H9 (cell line): ENCODE measurements at regions not wholly inside any gene's neighbourhood (a gene's known extent, or its start where the extent isn't known, plus 50 kb on each side); places are given as distances from the start of the nearest gene placed in this dataset.

Experiments used
- DNase-seq: peaks from one replicate; pipeline ENCODE4 v3.0.0-alpha.2; 2017
- H2AFZ ChIP-seq: one replicate; pipeline ENCODE4 v1.6.1; 2013; ENCODE audit warnings: mild to moderate bottlenecking, low read length, control low read depth, moderate library complexity
- H2AK5ac ChIP-seq: 2 replicates; pipeline ENCODE4 v1.6.1; 2013; ENCODE audit warnings: low read length, control low read depth, mixed read lengths; ENCODE audit not compliant: insufficient read length
- H2BK120ac ChIP-seq: one replicate; pipeline ENCODE4 v1.6.1; 2013; ENCODE audit warnings: low read depth, mild to moderate bottlenecking, low read length, control low read depth, inconsistent platforms; ENCODE audit not compliant: poor library complexity, severe bottlenecking
- H2BK12ac ChIP-seq: 2 replicates; pipeline ENCODE4 v1.6.1; 2013; ENCODE audit warnings: low read length, control low read depth, mixed read lengths, low read depth; ENCODE audit not compliant: insufficient read length
- H2BK15ac ChIP-seq: 2 replicates; pipeline ENCODE4 v1.6.1; 2013; ENCODE audit warnings: low read depth, low read length, control low read depth
- H2BK20ac ChIP-seq: one replicate; pipeline ENCODE4 v1.6.1; 2013; ENCODE audit warnings: low read depth, mild to moderate bottlenecking, low read length, control low read depth, inconsistent platforms; ENCODE audit not compliant: poor library complexity, severe bottlenecking
- H2BK5ac ChIP-seq: 2 replicates; pipeline ENCODE4 v1.6.1; 2013; ENCODE audit warnings: low read length, control low read depth, mixed read lengths; ENCODE audit not compliant: insufficient read length
- H3K14ac ChIP-seq: 2 replicates; pipeline ENCODE4 v1.6.1; 2013; ENCODE audit warnings: low read length, control low read depth; ENCODE audit not compliant: insufficient read depth
- H3K18ac ChIP-seq: 2 replicates; pipeline ENCODE4 v1.6.1; 2013; ENCODE audit warnings: low read depth, mild to moderate bottlenecking, mixed read lengths, low read length, control low read depth; ENCODE audit not compliant: insufficient read length
- H3K23ac ChIP-seq: 2 replicates; pipeline ENCODE4 v1.6.1; 2013; ENCODE audit warnings: low read length, control low read depth, mixed read lengths, low read depth; ENCODE audit not compliant: insufficient read length
- H3K23me2 ChIP-seq: 2 replicates; pipeline ENCODE4 v1.6.1; 2013; ENCODE audit warnings: low read depth, mild to moderate bottlenecking, mixed read lengths, low read length, control low read depth; ENCODE audit not compliant: insufficient read length, poor library complexity, severe bottlenecking
- H3K27ac ChIP-seq: 2 replicates; pipeline ENCODE4 v1.5.1; 2013; ENCODE audit warnings: low read length, control low read depth, mixed read lengths, low read depth; ENCODE audit not compliant: insufficient read length
- H3K27me3 ChIP-seq: 2 replicates; pipeline ENCODE4 v1.6.1; 2013; ENCODE audit warnings: low read length, control low read depth, inconsistent platforms; ENCODE audit not compliant: insufficient read depth
- H3K4ac ChIP-seq: 2 replicates; pipeline ENCODE4 v1.6.1; 2013; ENCODE audit warnings: low read depth, mild to moderate bottlenecking, control low read depth, inconsistent platforms, low read length, moderate library complexity
- H3K4me1 ChIP-seq: 2 replicates; pipeline ENCODE4 v1.6.1; 2013; ENCODE audit warnings: low read length, control low read depth, inconsistent platforms; ENCODE audit not compliant: insufficient read depth
- H3K4me2 ChIP-seq: 2 replicates; pipeline ENCODE4 v1.6.1; 2013; ENCODE audit warnings: low read length, control low read depth, mixed read lengths; ENCODE audit not compliant: insufficient read length, insufficient read depth
- H3K56ac ChIP-seq: 2 replicates; pipeline ENCODE4 v1.6.1; 2013; ENCODE audit warnings: low read depth, mild to moderate bottlenecking, mixed read lengths, low read length, control low read depth; ENCODE audit not compliant: insufficient read length
- H3K79me1 ChIP-seq: 2 replicates; pipeline ENCODE4 v1.6.1; 2013; ENCODE audit warnings: low read depth, mild to moderate bottlenecking, moderate library complexity, low read length, control low read depth, inconsistent platforms; ENCODE audit not compliant: insufficient read depth, poor library complexity, severe bottlenecking
- H3K79me2 ChIP-seq: 2 replicates; pipeline ENCODE4 v1.6.1; 2013; ENCODE audit warnings: low read length, control low read depth, inconsistent platforms; ENCODE audit not compliant: insufficient read depth
- H3K9ac ChIP-seq: 2 replicates; pipeline ENCODE4 v1.6.1; 2013; ENCODE audit warnings: low read length, control low read depth, mixed read lengths; ENCODE audit not compliant: insufficient read length; ENCODE audit errors: extremely low read depth
- H3K9me3 ChIP-seq: one replicate; pipeline ENCODE4 v1.6.1; 2013; ENCODE audit warnings: low read depth, low read length, inconsistent platforms; ENCODE audit not compliant: control insufficient read depth
- H3T11ph ChIP-seq: one replicate; pipeline ENCODE4 v1.6.1; 2013; ENCODE audit warnings: mild to moderate bottlenecking, low read length, control low read depth, inconsistent platforms
- H4K20me1 ChIP-seq: one replicate; pipeline ENCODE4 v1.6.1; 2013; ENCODE audit not compliant: control insufficient read depth, insufficient read length, insufficient read depth
- H4K5ac ChIP-seq: 2 replicates; pipeline ENCODE4 v1.6.1; 2013; ENCODE audit warnings: low read depth, mild to moderate bottlenecking, mixed read lengths, low read length, control low read depth; ENCODE audit not compliant: insufficient read length
- H4K8ac ChIP-seq: replicated peaks from 2 replicates; pipeline ENCODE4 v1.6.1; 2013; ENCODE audit warnings: low read length, control low read depth, mixed read lengths, low read depth; ENCODE audit not compliant: insufficient read length
- H4K91ac ChIP-seq: 2 replicates; pipeline ENCODE4 v1.6.1; 2013; ENCODE audit warnings: low read depth, mild to moderate bottlenecking, moderate library complexity, mixed read lengths, low read length, control low read depth; ENCODE audit not compliant: insufficient read length
- H3K27ac Mint-ChIP-seq, 3 experiments: 2 replicates in 2 of 3; 3 replicates in 1 of 3; pipeline ENCODE4 v1.8.0; 2020 to 2021; ENCODE audit warnings: mixed read lengths in 3 of 3, mild to moderate bottlenecking in 1 of 3, moderate library complexity in 1 of 3
- H3K27me3 Mint-ChIP-seq: 2 replicates; pipeline ENCODE4 v1.8.0; 2021; ENCODE audit warnings: low read depth, mild to moderate bottlenecking, moderate library complexity, mixed read lengths
- H3K36me3 Mint-ChIP-seq, 3 experiments: 2 replicates in 2 of 3; 3 replicates in 1 of 3; pipeline ENCODE4 v1.8.0; 2020 to 2021; ENCODE audit warnings: low read depth in 3 of 3, mixed read lengths in 3 of 3; ENCODE audit not compliant: insufficient read depth in 1 of 3
- H3K4me1 Mint-ChIP-seq, 2 experiments: 2 replicates each; pipeline ENCODE4 v1.8.0; 2020; ENCODE audit warnings: mixed read lengths in 2 of 2
- H3K4me3 Mint-ChIP-seq, 2 experiments: 2 replicates in 1 of 2; 3 replicates in 1 of 2; pipeline ENCODE4 v1.8.0; 2020 to 2021; ENCODE audit warnings: mild to moderate bottlenecking in 2 of 2, mixed read lengths in 2 of 2, moderate library complexity in 1 of 2
- H3K9me3 Mint-ChIP-seq, 2 experiments: 2 replicates in 1 of 2; 3 replicates in 1 of 2; pipeline ENCODE4 v1.8.0; 2020; ENCODE audit warnings: mild to moderate bottlenecking in 2 of 2, mixed read lengths in 2 of 2, moderate library complexity in 1 of 2
- WGBS: extraction: QIAGEN DNeasy Blood & Tissue Kit; methylation state at CpG from one replicate; pipeline ENCODE4 v1.1.7; 2013; ENCODE audit warnings: missing lambda C conversion rate, low lambda C conversion rate, mixed read lengths; ENCODE audit not compliant: insufficient read length; ENCODE audit errors: extremely low coverage; 5-methylcytosine and 5-hydroxymethylcytosine counted together
- TF ChIP-seq, protein P1 (sequence below): fragments of 200-600 bp; sonication (generic); conservative IDR thresholded peaks from 3 replicates; pipeline ENCODE4 v1.8.0; 2021; ENCODE audit warnings: antibody characterized with exemption, mild to moderate bottlenecking

DNA sequence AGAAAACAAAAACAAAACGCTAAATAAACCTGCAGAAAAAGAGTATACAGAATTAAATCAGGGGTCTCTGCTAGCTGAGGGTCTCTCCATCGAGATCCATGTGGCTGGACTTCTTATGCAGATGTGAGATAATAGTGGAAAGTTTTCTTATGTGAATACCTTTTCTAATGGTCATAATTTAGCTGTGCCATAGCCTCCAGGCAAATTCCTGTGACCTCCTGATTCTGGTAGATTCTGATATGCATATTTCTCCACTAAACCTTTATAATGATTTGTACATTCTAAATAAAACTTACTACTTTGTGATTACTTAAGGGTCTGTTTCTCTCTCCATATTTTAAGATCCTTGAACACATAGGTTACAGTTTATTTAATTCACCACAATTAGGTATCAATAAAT lies 1002.6 kb downstream of the GALC start:
- TF ChIP-seq, protein P1, sequence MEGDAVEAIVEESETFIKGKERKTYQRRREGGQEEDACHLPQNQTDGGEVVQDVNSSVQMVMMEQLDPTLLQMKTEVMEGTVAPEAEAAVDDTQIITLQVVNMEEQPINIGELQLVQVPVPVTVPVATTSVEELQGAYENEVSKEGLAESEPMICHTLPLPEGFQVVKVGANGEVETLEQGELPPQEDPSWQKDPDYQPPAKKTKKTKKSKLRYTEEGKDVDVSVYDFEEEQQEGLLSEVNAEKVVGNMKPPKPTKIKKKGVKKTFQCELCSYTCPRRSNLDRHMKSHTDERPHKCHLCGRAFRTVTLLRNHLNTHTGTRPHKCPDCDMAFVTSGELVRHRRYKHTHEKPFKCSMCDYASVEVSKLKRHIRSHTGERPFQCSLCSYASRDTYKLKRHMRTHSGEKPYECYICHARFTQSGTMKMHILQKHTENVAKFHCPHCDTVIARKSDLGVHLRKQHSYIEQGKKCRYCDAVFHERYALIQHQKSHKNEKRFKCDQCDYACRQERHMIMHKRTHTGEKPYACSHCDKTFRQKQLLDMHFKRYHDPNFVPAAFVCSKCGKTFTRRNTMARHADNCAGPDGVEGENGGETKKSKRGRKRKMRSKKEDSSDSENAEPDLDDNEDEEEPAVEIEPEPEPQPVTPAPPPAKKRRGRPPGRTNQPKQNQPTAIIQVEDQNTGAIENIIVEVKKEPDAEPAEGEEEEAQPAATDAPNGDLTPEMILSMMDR = no peak
- no peaks in the 10 kb centered on the region for H4K20me1 ChIP-seq
- WGBS = no CpG with 5 or more reads among the region's 2 CpGs
- Mint-ChIP-seq H3K4me3 (no peak overlapping the region), H3K9me3 (no peaks in the 10 kb centered on the region; a peak in 1 of 5 replicates), H3K36me3 (no peaks in the 10 kb centered on the region), H3K27me3 (no peaks in the 10 kb centered on the region), H3K27ac (no peak overlapping the region), H3K4me1 (no peaks in the 10 kb centered on the region)
- no peaks in the 10 kb centered on the region for H3K9me3 ChIP-seq
- no peak overlapping the region for H3K56ac ChIP-seq
- no peak overlapping the region for H3K18ac ChIP-seq
- no peak overlapping the region for H3K23ac ChIP-seq
- H3K23me2 ChIP-seq = no peaks in the 10 kb centered on the region
- H4K5ac ChIP-seq = no peak overlapping the region
- no peak for DNase-seq
- H3K79me2 ChIP-seq = no peaks in the 10 kb centered on the region
- H2AK5ac ChIP-seq = no peak overlapping the region
- no peak overlapping the region for H4K8ac ChIP-seq
- no peaks in the 10 kb centered on the region for H3K79me1 ChIP-seq
- no peak overlapping the region for H3T11ph ChIP-seq
- no peak overlapping the region for H4K91ac ChIP-seq
- no peak overlapping the region for H2BK12ac ChIP-seq
- no peaks in the 10 kb centered on the region for H3K4me1 ChIP-seq
- no peak overlapping the region for H3K4ac ChIP-seq
- H3K27ac ChIP-seq = no peak overlapping the region
- H2BK5ac ChIP-seq = no peak overlapping the region
- no peak overlapping the region for H3K9ac ChIP-seq
- H3K27me3 ChIP-seq = no peaks in the 10 kb centered on the region
- no peak overlapping the region for H3K14ac ChIP-seq
- H2BK15ac ChIP-seq = no peak overlapping the region
- H2AFZ ChIP-seq = no peak overlapping the region
- H3K4me2 ChIP-seq = no peak overlapping the region
- H2BK20ac ChIP-seq = no peak overlapping the region
- no peak overlapping the region for H2BK120ac ChIP-seq
